Upper lobe of left lung (tissue), 6 donors: ENCODE measurements at regions not wholly inside any gene's neighbourhood (a gene's known extent, or its start where the extent isn't known, plus 50 kb on each side); places are given as distances from the start of the nearest gene placed in this dataset.

ENCODE experiments used
- ATAC-seq, 2 donors: fragments of 200-7000 bp; cut with Tn5 transposase; one replicate each; pipeline ENCODE4 v1.9.1; 2022; ENCODE audit warnings: mild to moderate bottlenecking in 2 of 2, moderate library complexity in 2 of 2; ENCODE audit not compliant: low FRiP score in 2 of 2
- DNase-seq, 2 donors: peaks; one replicate each; pipeline ENCODE4 v3.0.0-alpha.2; 2019 to 2020
- H3K27ac ChIP-seq, 4 donors: fragments of 200-600 bp; sonication (generic); one replicate each; pipeline ENCODE4 v1.5.1; 2016 to 2019
- H3K27me3 ChIP-seq, 4 donors: fragments of 200-600 bp; sonication (generic); one replicate each; pipeline ENCODE4 v1.5.1; 2017 to 2019
- H3K36me3 ChIP-seq, 4 donors: fragments of 200-600 bp; sonication (generic); one replicate each; pipeline ENCODE4 v1.5.1; 2016 to 2019
- H3K4me1 ChIP-seq, 4 donors: fragments of 200-600 bp; sonication (generic); one replicate each; pipeline ENCODE4 v1.5.1; 2018 to 2019
- H3K4me3 ChIP-seq, 4 donors: fragments of 200-600 bp; sonication (generic); one replicate each; pipeline ENCODE4 v1.5.1; 2017 to 2019; ENCODE audit warnings: mild to moderate bottlenecking in 2 of 4, moderate library complexity in 1 of 4
- H3K9me3 ChIP-seq, 4 donors: fragments of 200-600 bp; sonication (generic); one replicate each; pipeline ENCODE4 v1.5.1; 2018 to 2019
- CTCF ChIP-seq, 6 experiments: fragments of 450-650 bp in 4 of 6; fragments of 200-600 bp in 2 of 6; sonication (generic) in 2 of 6; IDR thresholded peaks; one replicate each; pipeline ENCODE4 v1.5.1; 2016 to 2019; ENCODE audit warnings: antibody characterized with exemption in 6 of 6
- EP300 ChIP-seq, 4 donors: sonication (generic); formaldehyde crosslinking; IDR thresholded peaks; one replicate each; pipeline ENCODE4 v1.5.1; 2017; ENCODE audit warnings: antibody characterized with exemption in 4 of 4, control low read depth in 2 of 4
- POLR2A ChIP-seq, 4 donors: fragments of 450-650 bp; IDR thresholded peaks; one replicate each; pipeline ENCODE4 v1.5.1; 2016 to 2017; ENCODE audit warnings: antibody characterized with exemption in 4 of 4, mild to moderate bottlenecking in 2 of 4
- POLR2AphosphoS5 ChIP-seq, 2 donors: sonication (generic); formaldehyde crosslinking; IDR thresholded peaks; one replicate each; pipeline ENCODE4 v1.5.1; 2017; ENCODE audit warnings: antibody characterized with exemption in 2 of 2
- WGBS, 2 donors: methylation state at CpG; one replicate each; pipeline ENCODE4 v1.1.5; 2017 to 2018; 5-methylcytosine and 5-hydroxymethylcytosine counted together
- donor health status: DM: no; HTN: no; CAD: no; lungs with moderate emphysema.
- donor health status: DM: no; HTN: yes; CAD: no; lungs with severe emphysema.

DNA sequence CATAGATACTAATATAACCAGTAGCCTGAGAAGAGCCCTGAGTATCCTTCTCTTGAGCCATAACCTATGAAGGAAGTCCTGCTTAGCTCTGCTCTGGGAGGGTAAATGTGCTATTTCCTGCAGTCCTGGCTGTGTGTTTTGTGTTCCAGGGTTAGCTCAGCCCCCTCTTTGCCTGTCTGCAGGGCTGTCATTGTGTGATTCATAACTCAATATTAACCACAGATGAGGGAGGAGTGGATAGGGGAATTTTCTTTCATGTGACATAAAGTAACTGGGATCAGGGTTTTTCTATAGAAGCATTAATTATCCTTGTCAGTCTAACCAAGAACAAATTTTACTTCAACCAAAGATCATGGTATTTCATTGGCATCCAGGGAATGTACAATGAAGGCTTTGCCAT is 183.3 kb upstream of the ZBTB20 start:
- no peak overlapping the region for H3K4me3 ChIP-seq
- no peak for TF ChIP-seq CTCF (IDR thresholded peaks at IDR 0.05)
- TF ChIP-seq EP300 (IDR thresholded peaks at IDR 0.05), result no peak
- no peak for TF ChIP-seq POLR2AphosphoS5 (IDR thresholded peaks at IDR 0.05)
- no peak for TF ChIP-seq POLR2A (IDR thresholded peaks at IDR 0.05)
- H3K27ac ChIP-seq, result no peak overlapping the region
- DNase-seq, result no peak
- no peak for ATAC-seq
- no peaks in the 10 kb centered on the region for H3K27me3 ChIP-seq
- H3K4me1 ChIP-seq, result no peaks in the 10 kb centered on the region
- no peaks in the 10 kb centered on the region for H3K9me3 ChIP-seq
- no peaks in the 10 kb centered on the region for H3K36me3 ChIP-seq

- Histone ChIP-seq H3K27ac (no peak overlapping the region), H3K4me3 (no peak overlapping the region), H3K36me3 (no peaks in the 10 kb centered on the region), H3K9me3 (no peaks in the 10 kb centered on the region), H3K4me1 (no peaks in the 10 kb centered on the region), H3K27me3 (no peaks in the 10 kb centered on the region)
- 70 to 76% methylated on average over 2 of the region's 2 CpGs for WGBS, 2 donors
- DNase-seq, result no peak
- TF ChIP-seq EP300 (IDR thresholded peaks at IDR 0.05) (no peak), POLR2AphosphoS5 (IDR thresholded peaks at IDR 0.05) (no peak), CTCF (IDR thresholded peaks at IDR 0.05) (no peak), POLR2A (IDR thresholded peaks at IDR 0.05) (no peak)
- no peak for ATAC-seq
Observed at GRCh38 chr3:115332998-115333397, 185.9 kb upstream of the ZBTB20 start.

GRCh38 chr3:115336836-115337235 is 189.7 kb upstream of the ZBTB20 start:
- ATAC-seq (no peak), DNase-seq (no peak)
- WGBS, 2 donors, result 78 to 88% methylated on average over 4 of the region's 4 CpGs
- no peak for TF ChIP-seq CTCF (IDR thresholded peaks at IDR 0.05)
- Histone ChIP-seq H3K4me3 (no peak overlapping the region), H3K9me3 (no peaks in the 10 kb centered on the region), H3K36me3 (no peaks in the 10 kb centered on the region), H3K27me3 (no peaks in the 10 kb centered on the region), H3K27ac (no peak overlapping the region), H3K4me1 (no peaks in the 10 kb centered on the region)

GRCh38 chr3:115340586-115340985 is 193.5 kb upstream of the ZBTB20 start:
- no peaks in the 10 kb centered on the region for H3K36me3 ChIP-seq
- ATAC-seq (no peak), DNase-seq (no peak)
- no peaks in the 10 kb centered on the region for H3K27me3 ChIP-seq
- no peak overlapping the region for H3K4me3 ChIP-seq
- no peaks in the 10 kb centered on the region for H3K9me3 ChIP-seq
- TF ChIP-seq POLR2A (IDR thresholded peaks at IDR 0.05), result no peak
- no peak for TF ChIP-seq EP300 (IDR thresholded peaks at IDR 0.05)
- TF ChIP-seq CTCF (IDR thresholded peaks at IDR 0.05), result no peak
- no peak for TF ChIP-seq POLR2AphosphoS5 (IDR thresholded peaks at IDR 0.05)
- H3K4me1 ChIP-seq, result no peaks in the 10 kb centered on the region
- H3K27ac ChIP-seq, result no peak overlapping the region
- WGBS, 2 donors, result 78 to 85% methylated on average over 4 of the region's 4 CpGs

GRCh38 chr3:115341208-115341607 is 194.1 kb upstream of the ZBTB20 start:
- H3K4me3 ChIP-seq, result no peak overlapping the region
- no peak for DNase-seq
- no peaks in the 10 kb centered on the region for H3K4me1 ChIP-seq
- no peaks in the 10 kb centered on the region for H3K9me3 ChIP-seq
- ATAC-seq, result peak in 1 of 2 donors; percentile 49
- 53 to 61% methylated on average over 1 of the region's 1 CpG for WGBS, 2 donors
- H3K27ac ChIP-seq, result no peak overlapping the region
- no peaks in the 10 kb centered on the region for H3K36me3 ChIP-seq
- TF ChIP-seq EP300 (IDR thresholded peaks at IDR 0.05) (no peak), POLR2AphosphoS5 (IDR thresholded peaks at IDR 0.05) (no peak), CTCF (IDR thresholded peaks at IDR 0.05) (no peak), POLR2A (IDR thresholded peaks at IDR 0.05) (no peak)
- H3K27me3 ChIP-seq, result no peaks in the 10 kb centered on the region
